Ascending aorta (tissue), 2 donors: ENCODE measurements at regions not wholly inside any gene's neighbourhood (a gene's known extent, or its start where the extent isn't known, plus 50 kb on each side); places are given as distances from the start of the nearest gene placed in this dataset.

Experiments used
- DNase-seq, 2 donors: peaks; one replicate each; pipeline ENCODE4 v3.0.0-alpha.2; 2019; ENCODE audit warnings: low spot score in 2 of 2
- H3K27ac ChIP-seq, 2 donors: fragments of 200-600 bp; sonication (generic); one replicate each; pipeline ENCODE4 v1.5.1; 2016 to 2017; ENCODE audit warnings: mild to moderate bottlenecking in 1 of 2
- H3K27me3 ChIP-seq: fragments of 200-600 bp; sonication (generic); one replicate; pipeline ENCODE4 v1.5.1; 2017
- H3K36me3 ChIP-seq, 2 donors: fragments of 200-600 bp; sonication (generic); one replicate each; pipeline ENCODE4 v1.5.1; 2016
- H3K4me1 ChIP-seq, 2 donors: fragments of 200-600 bp; sonication (generic); one replicate each; pipeline ENCODE4 v1.5.1; 2016 to 2017; ENCODE audit warnings: mild to moderate bottlenecking in 1 of 2
- H3K4me3 ChIP-seq, 2 donors: fragments of 200-600 bp; sonication (generic); one replicate each; pipeline ENCODE4 v1.5.1; 2016 to 2017; ENCODE audit warnings: mild to moderate bottlenecking in 1 of 2
- H3K9me3 ChIP-seq, 2 donors: fragments of 200-600 bp; sonication (generic); one replicate each; pipeline ENCODE4 v1.5.1; 2016
- intact Hi-C: fragments of 100-400 bp; cut with DNase I; formaldehyde crosslinking; loops from one replicate; pipeline ENCODE4 v1.15.1; 2023
- TF ChIP-seq, protein P1 (sequence below), 3 experiments: fragments of 200-600 bp in 2 of 3; fragments of 450-650 bp in 1 of 3; sonication (generic) in 2 of 3; IDR thresholded peaks; one replicate each; pipeline ENCODE4 v1.5.1; 2016 to 2019; ENCODE audit warnings: antibody characterized with exemption in 3 of 3, mild to moderate bottlenecking in 1 of 3, moderate library complexity in 1 of 3

DNA sequence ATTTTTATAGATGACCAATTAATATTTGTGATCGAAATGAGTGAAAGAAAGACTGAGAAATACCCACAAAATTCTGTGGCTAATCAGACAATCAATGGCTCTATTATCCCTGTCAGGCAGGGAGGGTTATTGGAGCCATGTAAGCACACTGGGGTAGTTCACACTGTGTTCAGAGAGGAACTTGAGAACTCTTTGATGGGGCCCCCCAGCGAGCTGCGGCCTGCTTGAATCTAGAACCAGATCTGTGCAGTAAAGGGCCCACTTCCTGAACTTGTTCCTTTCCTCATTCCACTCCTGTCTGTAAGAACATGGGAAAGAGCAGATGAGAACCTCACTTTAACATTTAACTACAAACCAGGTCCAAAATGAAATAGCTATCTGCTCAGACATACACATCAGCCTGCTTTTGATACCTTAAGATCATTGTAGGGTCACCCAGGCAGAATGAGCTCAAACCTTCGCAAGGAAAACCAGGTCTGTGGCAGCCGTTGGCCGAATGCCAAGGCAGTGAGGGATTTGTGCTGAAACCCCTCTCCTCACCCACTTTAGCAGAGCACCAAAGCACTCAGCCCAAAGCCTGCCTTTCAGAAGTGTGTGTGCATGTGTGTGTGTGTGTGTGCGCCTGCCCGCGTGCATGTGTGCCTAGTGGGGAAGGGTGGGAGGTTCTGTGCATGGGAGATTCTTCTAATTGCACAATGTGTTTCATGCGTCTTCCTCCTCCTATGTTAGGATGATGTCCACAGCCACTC is 365.6 kb upstream of the MGMT start:
- H3K27me3 ChIP-seq: no peaks in the 10 kb centered on the region
- H3K4me1 ChIP-seq: peaks cover 6 to 11% of the 10 kb centered on the region in 2 donors
- TF ChIP-seq, protein P1, sequence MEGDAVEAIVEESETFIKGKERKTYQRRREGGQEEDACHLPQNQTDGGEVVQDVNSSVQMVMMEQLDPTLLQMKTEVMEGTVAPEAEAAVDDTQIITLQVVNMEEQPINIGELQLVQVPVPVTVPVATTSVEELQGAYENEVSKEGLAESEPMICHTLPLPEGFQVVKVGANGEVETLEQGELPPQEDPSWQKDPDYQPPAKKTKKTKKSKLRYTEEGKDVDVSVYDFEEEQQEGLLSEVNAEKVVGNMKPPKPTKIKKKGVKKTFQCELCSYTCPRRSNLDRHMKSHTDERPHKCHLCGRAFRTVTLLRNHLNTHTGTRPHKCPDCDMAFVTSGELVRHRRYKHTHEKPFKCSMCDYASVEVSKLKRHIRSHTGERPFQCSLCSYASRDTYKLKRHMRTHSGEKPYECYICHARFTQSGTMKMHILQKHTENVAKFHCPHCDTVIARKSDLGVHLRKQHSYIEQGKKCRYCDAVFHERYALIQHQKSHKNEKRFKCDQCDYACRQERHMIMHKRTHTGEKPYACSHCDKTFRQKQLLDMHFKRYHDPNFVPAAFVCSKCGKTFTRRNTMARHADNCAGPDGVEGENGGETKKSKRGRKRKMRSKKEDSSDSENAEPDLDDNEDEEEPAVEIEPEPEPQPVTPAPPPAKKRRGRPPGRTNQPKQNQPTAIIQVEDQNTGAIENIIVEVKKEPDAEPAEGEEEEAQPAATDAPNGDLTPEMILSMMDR (IDR thresholded peaks at IDR 0.05): no peak
- DNase-seq: no peak
- H3K27ac ChIP-seq: no peak overlapping the region
- no peaks in the 10 kb centered on the region for H3K9me3 ChIP-seq
- intact Hi-C loops: no loop called here
- no peaks in the 10 kb centered on the region for H3K36me3 ChIP-seq
- H3K4me3 ChIP-seq: no peak overlapping the region

DNA sequence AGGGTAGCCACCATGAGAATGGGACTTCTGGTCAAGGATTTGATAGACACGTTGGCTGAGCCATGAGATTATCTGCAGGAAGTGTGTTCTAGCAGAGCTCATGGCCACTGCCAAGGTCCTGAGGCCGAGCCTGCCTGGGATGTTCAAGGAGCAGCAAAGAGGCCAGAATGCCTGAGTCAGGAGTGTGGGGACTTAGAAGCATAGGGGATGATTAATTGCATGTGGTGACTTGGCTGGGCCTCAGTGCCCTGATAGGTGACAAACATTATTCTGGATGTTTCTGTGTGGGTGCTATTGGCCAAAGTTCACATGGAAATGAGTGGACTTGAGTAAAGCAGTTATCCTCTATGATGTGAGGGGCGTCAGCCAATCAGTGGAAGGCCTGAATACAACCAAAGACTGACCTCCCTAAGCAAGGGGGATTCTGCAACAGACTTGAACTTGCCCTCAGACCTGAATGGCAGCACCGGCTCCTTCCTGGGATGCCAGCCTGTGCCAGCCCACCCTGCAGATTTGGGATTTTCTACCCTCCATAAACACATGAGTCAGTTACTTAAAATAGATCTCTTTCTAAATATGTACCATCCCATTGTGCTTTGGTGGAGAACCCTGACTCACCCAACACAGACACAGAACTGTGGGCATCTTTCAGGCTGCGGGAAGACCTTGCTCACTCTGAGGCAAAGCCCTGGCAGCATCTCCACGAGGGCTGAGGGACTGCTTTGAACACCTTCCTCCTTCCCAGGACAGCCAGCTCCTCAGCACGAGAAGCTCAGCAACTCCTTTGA is 363.9 kb upstream of the MGMT start:
- no peak overlapping the region for H3K27ac ChIP-seq
- H3K27me3 ChIP-seq: no peaks in the 10 kb centered on the region
- no peak overlapping the region for H3K4me3 ChIP-seq
- H3K36me3 ChIP-seq: no peaks in the 10 kb centered on the region
- no peaks in the 10 kb centered on the region for H3K9me3 ChIP-seq
- DNase-seq: no peak
- intact Hi-C loops: no loop called here
- peaks cover 6 to 9% of the 10 kb centered on the region in 2 donors for H3K4me1 ChIP-seq
- TF ChIP-seq, protein P1 (IDR thresholded peaks at IDR 0.05): no peak

- peaks cover 6 to 9% of the 10 kb centered on the region in 2 donors for H3K4me1 ChIP-seq
- TF ChIP-seq, protein P1 (IDR thresholded peaks at IDR 0.05): no peak
- no peak overlapping the region for H3K4me3 ChIP-seq
- no peaks in the 10 kb centered on the region for H3K27me3 ChIP-seq
- no peaks in the 10 kb centered on the region for H3K9me3 ChIP-seq
- no peak overlapping the region for H3K27ac ChIP-seq
- intact Hi-C loops: no loop called here
- H3K36me3 ChIP-seq: no peaks in the 10 kb centered on the region
- no peak for DNase-seq
Observed at GRCh38 chr10:129104266-129105045, 362.6 kb upstream of the MGMT start.

DNA sequence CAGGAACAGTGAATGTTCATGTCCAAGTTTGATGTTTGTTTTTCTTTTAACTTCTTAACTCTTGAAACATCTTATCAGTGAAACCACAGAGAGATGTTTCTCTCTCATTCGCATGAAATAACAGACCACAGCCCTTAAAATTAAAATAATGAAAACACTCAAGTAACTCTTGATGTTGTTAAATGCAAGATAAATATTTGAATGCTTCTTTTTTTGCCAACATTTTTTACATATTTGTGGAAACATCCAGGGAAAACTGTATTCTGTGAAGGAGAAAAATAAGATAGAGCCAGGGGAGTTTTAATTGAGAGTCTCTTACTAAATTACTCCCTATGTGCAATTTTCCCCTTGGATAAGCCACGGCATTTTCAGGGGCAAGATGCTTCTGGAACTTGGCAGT is 361.8 kb upstream of the MGMT start:
- no peaks in the 10 kb centered on the region for H3K27me3 ChIP-seq
- TF ChIP-seq, protein P1 (IDR thresholded peaks at IDR 0.05): no peak
- intact Hi-C loops: no loop called here
- H3K4me1 ChIP-seq: peaks cover 6 to 9% of the 10 kb centered on the region in 2 donors
- H3K4me3 ChIP-seq: no peak overlapping the region
- H3K27ac ChIP-seq: no peak overlapping the region
- no peak for DNase-seq
- H3K9me3 ChIP-seq: no peaks in the 10 kb centered on the region
- H3K36me3 ChIP-seq: no peaks in the 10 kb centered on the region

- Histone ChIP-seq H3K4me3 (no peak overlapping the region), H3K36me3 (no peaks in the 10 kb centered on the region), H3K9me3 (no peaks in the 10 kb centered on the region), H3K27me3 (no peaks in the 10 kb centered on the region), H3K4me1 (peaks cover 6 to 9% of the 10 kb centered on the region in 2 donors), H3K27ac (no peak overlapping the region)
- intact Hi-C loops: no loop called here
- no peak for DNase-seq
- TF ChIP-seq, protein P1 (IDR thresholded peaks at IDR 0.05): no peak
Observed at GRCh38 chr10:129106314-129106713, 360.7 kb upstream of the MGMT start.
